B cell (primary cell): ENCODE measurements at regions not wholly inside any gene's neighbourhood (a gene's known extent, or its start where the extent isn't known, plus 50 kb on each side); places are given as distances from the start of the nearest gene placed in this dataset.

Source experiments
- EZH2 ChIP-seq: IDR thresholded peaks from 2 replicates; pipeline ENCODE4 v1.6.1; 2012; ENCODE audit warnings: borderline replicate concordance, low read depth, mild to moderate bottlenecking, moderate library complexity, low read length; ENCODE audit not compliant: insufficient read depth, poor library complexity, severe bottlenecking
- TF ChIP-seq, protein P1 (sequence below): fragments of 200-600 bp; IDR thresholded peaks from one replicate; pipeline ENCODE4 v1.8.0; 2022; ENCODE audit warnings: antibody characterized with exemption, mild to moderate bottlenecking

- TF ChIP-seq, protein P1, sequence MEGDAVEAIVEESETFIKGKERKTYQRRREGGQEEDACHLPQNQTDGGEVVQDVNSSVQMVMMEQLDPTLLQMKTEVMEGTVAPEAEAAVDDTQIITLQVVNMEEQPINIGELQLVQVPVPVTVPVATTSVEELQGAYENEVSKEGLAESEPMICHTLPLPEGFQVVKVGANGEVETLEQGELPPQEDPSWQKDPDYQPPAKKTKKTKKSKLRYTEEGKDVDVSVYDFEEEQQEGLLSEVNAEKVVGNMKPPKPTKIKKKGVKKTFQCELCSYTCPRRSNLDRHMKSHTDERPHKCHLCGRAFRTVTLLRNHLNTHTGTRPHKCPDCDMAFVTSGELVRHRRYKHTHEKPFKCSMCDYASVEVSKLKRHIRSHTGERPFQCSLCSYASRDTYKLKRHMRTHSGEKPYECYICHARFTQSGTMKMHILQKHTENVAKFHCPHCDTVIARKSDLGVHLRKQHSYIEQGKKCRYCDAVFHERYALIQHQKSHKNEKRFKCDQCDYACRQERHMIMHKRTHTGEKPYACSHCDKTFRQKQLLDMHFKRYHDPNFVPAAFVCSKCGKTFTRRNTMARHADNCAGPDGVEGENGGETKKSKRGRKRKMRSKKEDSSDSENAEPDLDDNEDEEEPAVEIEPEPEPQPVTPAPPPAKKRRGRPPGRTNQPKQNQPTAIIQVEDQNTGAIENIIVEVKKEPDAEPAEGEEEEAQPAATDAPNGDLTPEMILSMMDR = no peak
- TF ChIP-seq EZH2 = no peak
Observed at GRCh38 chr12:38589306-38589632, 272.7 kb downstream of the ALG10B start.
